ENCODE measurements at regions not wholly inside any gene's neighbourhood (a gene's known extent, or its start where the extent isn't known, plus 50 kb on each side); places are given as distances from the start of the nearest gene placed in this dataset.
"Not testable (repeated sequence)": the region's sequence is repeated elsewhere in the genome, so short reads cannot be mapped to it uniquely, and the experiment has no call there.

GRCh38 chr7:26978146-26978545 lies 113.8 kb upstream of the SKAP2 start:
- no peak for DNase-seq
- H3K27ac ChIP-seq (ENCODE audit: low read depth, low read length) = no peak overlapping the region
- peaks cover 0 to 6% (median 2%) of the 10 kb centered on the region in 8 donors for H3K9me3 Mint-ChIP-seq
- peaks cover 18 to 21% of the 10 kb centered on the region in 2 donors for H3K27me3 Mint-ChIP-seq
- ChIA-PET POLR2A (ENCODE audit: partially characterized antibody) (no interaction called here), CTCF (ENCODE audit: partially characterized antibody) (no interaction called here)
- no peaks in the 10 kb centered on the region for H3K4me1 Mint-ChIP-seq
- no peaks in the 10 kb centered on the region for H3K36me3 ChIP-seq (ENCODE audit: insufficient read depth, low read length)
- no peaks in the 10 kb centered on the region for H3K9me3 ChIP-seq (ENCODE audit: control insufficient read depth in 1 of 2, low read length in 2 of 2)
- H3K4me3 Mint-ChIP-seq = no peak overlapping the region
- intact Hi-C loops (cut with micrococcal nuclease) = no loop called here
- H3K27ac Mint-ChIP-seq = no peak overlapping the region
- H3K4me3 ChIP-seq (ENCODE audit: low read length in 2 of 2) = no peak overlapping the region
- peaks cover 0 to 3% of the 10 kb centered on the region in 2 donors for H3K36me3 Mint-ChIP-seq
- H3K27me3 ChIP-seq (ENCODE audit: insufficient read depth, low read length) = no peaks in the 10 kb centered on the region
- H3K4me1 ChIP-seq (ENCODE audit: insufficient read depth, low read length) = no peaks in the 10 kb centered on the region

- ChIA-PET POLR2A (ENCODE audit: partially characterized antibody) (no interaction called here), CTCF (ENCODE audit: partially characterized antibody) (no interaction called here)
- Mint-ChIP-seq H3K36me3 (peaks cover 0 to 3% of the 10 kb centered on the region in 2 donors), H3K9me3 (peaks cover 6 to 19% (median 12%) of the 10 kb centered on the region in 8 donors), H3K27ac (no peak overlapping the region), H3K27me3 (peaks cover 13 to 14% of the 10 kb centered on the region in 2 donors), H3K4me1 (no peaks in the 10 kb centered on the region), H3K4me3 (no peak overlapping the region)
- intact Hi-C loops (cut with micrococcal nuclease) = no loop called here
- no peak overlapping the region for H3K4me3 ChIP-seq (ENCODE audit: low read length in 2 of 2)
- no peak for DNase-seq
- no peak overlapping the region for H3K27ac ChIP-seq (ENCODE audit: low read depth, low read length)
- no peaks in the 10 kb centered on the region for H3K27me3 ChIP-seq (ENCODE audit: insufficient read depth, low read length)
- no peaks in the 10 kb centered on the region for H3K9me3 ChIP-seq (ENCODE audit: control insufficient read depth in 1 of 2, low read length in 2 of 2)
- H3K4me1 ChIP-seq (ENCODE audit: insufficient read depth, low read length) = no peaks in the 10 kb centered on the region
- H3K36me3 ChIP-seq (ENCODE audit: insufficient read depth, low read length) = no peaks in the 10 kb centered on the region
Measured at GRCh38 chr7:26976840-26977239, 112.5 kb upstream of the SKAP2 start.

- POLR2A ChIA-PET (ENCODE audit: partially characterized antibody); DNase-seq; CTCF ChIA-PET (ENCODE audit: partially characterized antibody); H3K27me3 Mint-ChIP-seq; H3K27ac ChIP-seq (ENCODE audit: low read depth, low read length); H3K36me3 ChIP-seq (ENCODE audit: insufficient read depth, low read length); H3K27ac Mint-ChIP-seq; H3K9me3 ChIP-seq (ENCODE audit: control insufficient read depth in 1 of 2, low read length in 2 of 2); H3K4me1 ChIP-seq (ENCODE audit: insufficient read depth, low read length); intact Hi-C loops (cut with micrococcal nuclease); H3K4me3 Mint-ChIP-seq; H3K27me3 ChIP-seq (ENCODE audit: insufficient read depth, low read length); H3K36me3 Mint-ChIP-seq; H3K4me1 Mint-ChIP-seq; H3K4me3 ChIP-seq (ENCODE audit: low read length in 2 of 2): not testable (repeated sequence)
- peaks cover 7 to 33% (median 24%) of the 10 kb centered on the region in 8 donors for H3K9me3 Mint-ChIP-seq
Measured at GRCh38 chr7:26971924-26972323, 107.5 kb upstream of the SKAP2 start.

- H3K36me3 Mint-ChIP-seq = no peaks in the 10 kb centered on the region
- DNase-seq = no peak
- H3K27me3 Mint-ChIP-seq = peaks cover 1 to 5% of the 10 kb centered on the region in 2 donors
- intact Hi-C loops (cut with micrococcal nuclease) = no loop called here
- Histone ChIP-seq H3K9me3 (ENCODE audit: control insufficient read depth in 1 of 2, low read length in 2 of 2) (no peaks in the 10 kb centered on the region), H3K27ac (ENCODE audit: low read depth, low read length) (no peak overlapping the region), H3K27me3 (ENCODE audit: insufficient read depth, low read length) (no peaks in the 10 kb centered on the region), H3K36me3 (ENCODE audit: insufficient read depth, low read length) (no peaks in the 10 kb centered on the region), H3K4me3 (ENCODE audit: low read length in 2 of 2) (no peak overlapping the region), H3K4me1 (ENCODE audit: insufficient read depth, low read length) (no peaks in the 10 kb centered on the region)
- POLR2A ChIA-PET (ENCODE audit: partially characterized antibody) = no interaction called here
- H3K9me3 Mint-ChIP-seq = peaks cover 0 to 9% (median 2%) of the 10 kb centered on the region in 8 donors
- peaks cover 0 to 1% (median 0%) of the 10 kb centered on the region in 4 donors for H3K4me1 Mint-ChIP-seq
- CTCF ChIA-PET (ENCODE audit: partially characterized antibody) = no interaction called here
- H3K4me3 Mint-ChIP-seq = no peak overlapping the region
- H3K27ac Mint-ChIP-seq = no peak overlapping the region
Measured at GRCh38 chr7:26965724-26966123, 101.3 kb upstream of the SKAP2 start.

GRCh38 chr7:26964156-26964808 lies 99.9 kb upstream of the SKAP2 start:
- H3K36me3 Mint-ChIP-seq = no peaks in the 10 kb centered on the region
- H3K27me3 ChIP-seq (ENCODE audit: insufficient read depth, low read length) = no peaks in the 10 kb centered on the region
- no peak overlapping the region for H3K27ac Mint-ChIP-seq
- no peak for DNase-seq
- peaks cover 0 to 2% (median 0%) of the 10 kb centered on the region in 8 donors for H3K9me3 Mint-ChIP-seq
- H3K27ac ChIP-seq (ENCODE audit: low read depth, low read length) = no peak overlapping the region
- H3K9me3 ChIP-seq (ENCODE audit: control insufficient read depth in 1 of 2, low read length in 2 of 2) = no peaks in the 10 kb centered on the region
- H3K27me3 Mint-ChIP-seq = peaks cover 0 to under 1% of the 10 kb centered on the region in 2 donors
- H3K36me3 ChIP-seq (ENCODE audit: insufficient read depth, low read length) = no peaks in the 10 kb centered on the region
- ChIA-PET CTCF (ENCODE audit: partially characterized antibody) (no interaction called here), POLR2A (ENCODE audit: partially characterized antibody) (no interaction called here)
- no peak overlapping the region for H3K4me3 Mint-ChIP-seq
- intact Hi-C loops (cut with micrococcal nuclease) = no loop called here
- H3K4me1 ChIP-seq (ENCODE audit: insufficient read depth, low read length) = no peaks in the 10 kb centered on the region
- H3K4me3 ChIP-seq (ENCODE audit: low read length in 2 of 2) = no peak overlapping the region
- H3K4me1 Mint-ChIP-seq = peaks cover 0 to 1% (median 0%) of the 10 kb centered on the region in 4 donors

- ChIA-PET CTCF (ENCODE audit: partially characterized antibody) (no interaction called here), POLR2A (ENCODE audit: partially characterized antibody) (no interaction called here)
- no peak overlapping the region for H3K27ac Mint-ChIP-seq
- H3K27ac ChIP-seq (ENCODE audit: low read depth, low read length) = no peak overlapping the region
- H3K4me3 ChIP-seq (ENCODE audit: low read length in 2 of 2) = no peak overlapping the region
- no peaks in the 10 kb centered on the region for H3K36me3 ChIP-seq (ENCODE audit: insufficient read depth, low read length)
- H3K36me3 Mint-ChIP-seq = no peaks in the 10 kb centered on the region
- no peak overlapping the region for H3K4me3 Mint-ChIP-seq
- peaks cover 9 to 12% of the 10 kb centered on the region in 2 donors for H3K27me3 Mint-ChIP-seq
- DNase-seq = no peak
- no peaks in the 10 kb centered on the region for H3K27me3 ChIP-seq (ENCODE audit: insufficient read depth, low read length)
- peaks cover 0 to 2% (median 0%) of the 10 kb centered on the region in 8 donors for H3K9me3 Mint-ChIP-seq
- no peaks in the 10 kb centered on the region for H3K4me1 Mint-ChIP-seq
- H3K4me1 ChIP-seq (ENCODE audit: insufficient read depth, low read length) = no peaks in the 10 kb centered on the region
- intact Hi-C loops (cut with micrococcal nuclease) = no loop called here
- no peaks in the 10 kb centered on the region for H3K9me3 ChIP-seq (ENCODE audit: control insufficient read depth in 1 of 2, low read length in 2 of 2)
Measured at GRCh38 chr7:26959290-26959689, 94.9 kb upstream of the SKAP2 start.

- POLR2A ChIA-PET (ENCODE audit: partially characterized antibody) = no interaction called here
Measured at GRCh38 chr7:26958834-26959233, 94.4 kb upstream of the SKAP2 start.

More at GRCh38 chr7:26958834-26959233, 94.4 kb upstream of the SKAP2 start:
- H3K4me3 ChIP-seq (ENCODE audit: low read length in 2 of 2) = no peak overlapping the region
- Mint-ChIP-seq H3K4me3 (no peak overlapping the region), H3K27ac (no peak overlapping the region), H3K27me3 (peaks cover 10 to 12% of the 10 kb centered on the region in 2 donors), H3K9me3 (peaks cover 0 to 2% (median 0%) of the 10 kb centered on the region in 8 donors), H3K36me3 (no peaks in the 10 kb centered on the region), H3K4me1 (no peaks in the 10 kb centered on the region)
- CTCF ChIA-PET (ENCODE audit: partially characterized antibody) = no interaction called here
- H3K9me3 ChIP-seq (ENCODE audit: control insufficient read depth in 1 of 2, low read length in 2 of 2) = no peaks in the 10 kb centered on the region
- H3K27ac ChIP-seq (ENCODE audit: low read depth, low read length) = no peak overlapping the region
- no peaks in the 10 kb centered on the region for H3K4me1 ChIP-seq (ENCODE audit: insufficient read depth, low read length)
- no peaks in the 10 kb centered on the region for H3K27me3 ChIP-seq (ENCODE audit: insufficient read depth, low read length)
- no peak for DNase-seq
- intact Hi-C loops (cut with micrococcal nuclease) = no loop called here
- no peaks in the 10 kb centered on the region for H3K36me3 ChIP-seq (ENCODE audit: insufficient read depth, low read length)

Measured in CD4-positive, alpha-beta memory T cell (primary cell).